ENCODE measurements at regions not wholly inside any gene's neighbourhood (a gene's known extent, or its start where the extent isn't known, plus 50 kb on each side); places are given as distances from the start of the nearest gene placed in this dataset.

- Histone ChIP-seq H2BK15ac (ENCODE audit: low read depth, low read length) (no peak overlapping the region), H3K79me1 (ENCODE audit: low read depth in 1 of 2, low read length in 2 of 2) (no peaks in the 10 kb centered on the region), H4K5ac (ENCODE audit: low read depth, low read length) (no peak overlapping the region), H3K56ac (ENCODE audit: extremely low read depth, insufficient read depth, low read length) (no peak overlapping the region), H3K4me3 (ENCODE audit: insufficient read depth, low read depth, low read length) (no peak overlapping the region), H3K4me1 (ENCODE audit: control insufficient read depth, insufficient read depth, low read length) (no peaks in the 10 kb centered on the region), H3K18ac (ENCODE audit: low read depth, low read length) (no peak overlapping the region), H3K27me3 (ENCODE audit: control insufficient read depth, insufficient read depth, low read length) (no peaks in the 10 kb centered on the region), H3K23ac (ENCODE audit: low read depth, low read length) (no peak overlapping the region), H2BK20ac (ENCODE audit: low read depth, low read length) (no peak overlapping the region), H3K4me2 (ENCODE audit: low read depth, low read length) (peak overlapping the region; percentile 16; the same call in 1 of the 2 replicates), H3K36me3 (ENCODE audit: control insufficient read depth, insufficient read depth, low read length) (no peaks in the 10 kb centered on the region), H3K27ac (ENCODE audit: insufficient read depth, low read length) (no peak overlapping the region), H2AK5ac (ENCODE audit: low read depth, low read length) (no peak overlapping the region), H2BK120ac (ENCODE audit: low read depth, low read length) (no peak overlapping the region), H4K91ac (ENCODE audit: insufficient read depth, low read depth, low read length) (no peak overlapping the region), H3K9ac (ENCODE audit: low read depth, low read length) (no peak overlapping the region), H3K14ac (replicated peaks; ENCODE audit: low read depth, low read length) (no peak overlapping the region), H4K20me1 (ENCODE audit: insufficient read depth, low read length) (no peaks in the 10 kb centered on the region), H3K4ac (ENCODE audit: low read depth, low read length) (no peak overlapping the region), H2AFZ (replicated peaks; ENCODE audit: low read length, poor library complexity) (no peak overlapping the region), H4K8ac (ENCODE audit: low read depth in 2 of 2, low read length in 2 of 2) (no peak overlapping the region), H2BK5ac (ENCODE audit: low read depth, low read length, poor library complexity, severe bottlenecking) (no peak overlapping the region), H2AK9ac (replicated peaks; ENCODE audit: low read depth, low read length, poor library complexity) (no peak overlapping the region), H3K9me3 (ENCODE audit: control insufficient read depth, insufficient read depth, low read length) (no peaks in the 10 kb centered on the region), H3K9me1 (ENCODE audit: insufficient read depth, low read length) (no peaks in the 10 kb centered on the region)
- ATAC-seq (ENCODE audit: low read depth) (no peak), DNase-seq (no peak)
- no CpG with 5 or more reads among the region's 3 CpGs for WGBS, 2 experiments (ENCODE audit: extremely low coverage in 2 of 2, insufficient read length in 1 of 2)
- dilution Hi-C loops (cut with HindIII; ENCODE audit: low sequenced_read_pairs, unreplicated experiment): no loop called here
- in situ Hi-C loops (cut with MboI; ENCODE audit: low sequenced_read_pairs): no loop called here
- intact Hi-C loops (cut with micrococcal nuclease): no loop called here
- TF ChIP-seq MAFK (IDR thresholded peaks at IDR 0.05; ENCODE audit: low read depth, low read length): no peak
- TF ChIP-seq USF2 (IDR thresholded peaks at IDR 0.05; ENCODE audit: low read depth, low read length): no peak
- no peak for TF ChIP-seq SMC3 (IDR thresholded peaks at IDR 0.05; ENCODE audit: low read depth, low read length)
- TF ChIP-seq, protein P1, sequence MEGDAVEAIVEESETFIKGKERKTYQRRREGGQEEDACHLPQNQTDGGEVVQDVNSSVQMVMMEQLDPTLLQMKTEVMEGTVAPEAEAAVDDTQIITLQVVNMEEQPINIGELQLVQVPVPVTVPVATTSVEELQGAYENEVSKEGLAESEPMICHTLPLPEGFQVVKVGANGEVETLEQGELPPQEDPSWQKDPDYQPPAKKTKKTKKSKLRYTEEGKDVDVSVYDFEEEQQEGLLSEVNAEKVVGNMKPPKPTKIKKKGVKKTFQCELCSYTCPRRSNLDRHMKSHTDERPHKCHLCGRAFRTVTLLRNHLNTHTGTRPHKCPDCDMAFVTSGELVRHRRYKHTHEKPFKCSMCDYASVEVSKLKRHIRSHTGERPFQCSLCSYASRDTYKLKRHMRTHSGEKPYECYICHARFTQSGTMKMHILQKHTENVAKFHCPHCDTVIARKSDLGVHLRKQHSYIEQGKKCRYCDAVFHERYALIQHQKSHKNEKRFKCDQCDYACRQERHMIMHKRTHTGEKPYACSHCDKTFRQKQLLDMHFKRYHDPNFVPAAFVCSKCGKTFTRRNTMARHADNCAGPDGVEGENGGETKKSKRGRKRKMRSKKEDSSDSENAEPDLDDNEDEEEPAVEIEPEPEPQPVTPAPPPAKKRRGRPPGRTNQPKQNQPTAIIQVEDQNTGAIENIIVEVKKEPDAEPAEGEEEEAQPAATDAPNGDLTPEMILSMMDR (conservative IDR thresholded peaks at IDR 0.05; ENCODE audit: low read depth, low read length): no peak
- TF ChIP-seq MXI1 (IDR thresholded peaks at IDR 0.05; ENCODE audit: borderline replicate concordance, low read depth, low read length): no peak
- TF ChIP-seq CEBPB (IDR thresholded peaks at IDR 0.05; ENCODE audit: low read depth, low read length): no peak
- TF ChIP-seq, protein P2, sequence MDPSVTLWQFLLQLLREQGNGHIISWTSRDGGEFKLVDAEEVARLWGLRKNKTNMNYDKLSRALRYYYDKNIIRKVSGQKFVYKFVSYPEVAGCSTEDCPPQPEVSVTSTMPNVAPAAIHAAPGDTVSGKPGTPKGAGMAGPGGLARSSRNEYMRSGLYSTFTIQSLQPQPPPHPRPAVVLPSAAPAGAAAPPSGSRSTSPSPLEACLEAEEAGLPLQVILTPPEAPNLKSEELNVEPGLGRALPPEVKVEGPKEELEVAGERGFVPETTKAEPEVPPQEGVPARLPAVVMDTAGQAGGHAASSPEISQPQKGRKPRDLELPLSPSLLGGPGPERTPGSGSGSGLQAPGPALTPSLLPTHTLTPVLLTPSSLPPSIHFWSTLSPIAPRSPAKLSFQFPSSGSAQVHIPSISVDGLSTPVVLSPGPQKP (IDR thresholded peaks at IDR 0.05; ENCODE audit: borderline replicate concordance, low read depth, low read length): no peak
- no peak for TF ChIP-seq NFE2L2 (IDR thresholded peaks at IDR 0.05; ENCODE audit: low read depth, low read length)
- TF ChIP-seq FOS (IDR thresholded peaks at IDR 0.05; ENCODE audit: low read depth, low read length): no peak
- TF ChIP-seq MAZ (IDR thresholded peaks at IDR 0.05; ENCODE audit: borderline replicate concordance, low read depth, low read length): no peak
- TF ChIP-seq BHLHE40 (IDR thresholded peaks at IDR 0.05; ENCODE audit: low read depth, low read length): no peak
- no peak for TF ChIP-seq RCOR1 (IDR thresholded peaks at IDR 0.05; ENCODE audit: insufficient replicate concordance, low read length)
- POLR2A ChIA-PET (ENCODE audit: unreplicated experiment): no interaction called here
- BruUV-seq (replicated peaks): no TSS peak
- CTCF ChIA-PET: no interaction called here
These were observed 530.6 kb upstream of the KIRREL3 start for GRCh38 chr11:127531167-127531566.
